ENCODE measurements at regions not wholly inside any gene's neighbourhood (a gene's known extent, or its start where the extent isn't known, plus 50 kb on each side); places are given as distances from the start of the nearest gene placed in this dataset.

DNA sequence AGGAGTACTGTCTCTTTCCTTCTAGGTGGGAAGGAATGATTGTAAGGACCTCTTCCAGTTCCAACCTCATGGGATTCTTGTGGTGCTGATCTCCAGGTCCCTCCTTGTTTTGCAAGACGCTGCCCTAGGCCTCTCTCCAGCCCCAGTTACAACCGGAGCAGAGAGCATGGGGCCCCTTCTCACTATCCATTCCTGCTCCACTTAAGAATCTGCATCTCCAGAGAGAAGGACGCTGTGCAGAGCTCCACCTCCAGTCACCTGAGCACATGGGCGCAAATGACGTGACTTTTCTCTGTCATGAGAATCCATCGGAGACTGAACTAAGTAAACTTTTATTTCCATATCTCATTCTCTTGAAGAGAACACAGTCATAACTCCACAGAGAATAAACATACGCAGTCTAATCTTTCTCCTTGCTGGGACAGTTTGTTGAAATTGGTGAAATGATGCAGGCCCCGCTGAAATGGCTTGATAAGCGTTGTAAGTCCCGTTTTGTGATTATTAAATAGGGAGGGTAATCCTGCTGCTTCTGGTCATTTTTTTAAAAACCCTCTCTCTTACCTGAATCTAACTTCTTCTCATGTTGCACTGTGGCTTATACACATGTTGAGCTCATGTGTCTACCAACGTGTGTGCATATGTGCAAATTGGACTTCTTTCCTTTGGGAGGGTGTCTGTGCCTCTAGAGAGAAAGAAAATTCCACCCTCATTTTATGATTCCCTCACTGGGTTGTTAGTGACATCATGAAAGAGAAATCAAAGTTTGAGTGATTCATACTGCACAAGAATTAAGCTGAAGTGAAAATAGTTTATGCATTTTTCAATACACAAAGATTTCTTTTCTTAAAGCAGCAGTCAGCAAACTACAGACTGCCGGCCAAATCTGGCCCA, 133.2 kb upstream of the TBX20 start:
- TF ChIP-seq, protein P1, sequence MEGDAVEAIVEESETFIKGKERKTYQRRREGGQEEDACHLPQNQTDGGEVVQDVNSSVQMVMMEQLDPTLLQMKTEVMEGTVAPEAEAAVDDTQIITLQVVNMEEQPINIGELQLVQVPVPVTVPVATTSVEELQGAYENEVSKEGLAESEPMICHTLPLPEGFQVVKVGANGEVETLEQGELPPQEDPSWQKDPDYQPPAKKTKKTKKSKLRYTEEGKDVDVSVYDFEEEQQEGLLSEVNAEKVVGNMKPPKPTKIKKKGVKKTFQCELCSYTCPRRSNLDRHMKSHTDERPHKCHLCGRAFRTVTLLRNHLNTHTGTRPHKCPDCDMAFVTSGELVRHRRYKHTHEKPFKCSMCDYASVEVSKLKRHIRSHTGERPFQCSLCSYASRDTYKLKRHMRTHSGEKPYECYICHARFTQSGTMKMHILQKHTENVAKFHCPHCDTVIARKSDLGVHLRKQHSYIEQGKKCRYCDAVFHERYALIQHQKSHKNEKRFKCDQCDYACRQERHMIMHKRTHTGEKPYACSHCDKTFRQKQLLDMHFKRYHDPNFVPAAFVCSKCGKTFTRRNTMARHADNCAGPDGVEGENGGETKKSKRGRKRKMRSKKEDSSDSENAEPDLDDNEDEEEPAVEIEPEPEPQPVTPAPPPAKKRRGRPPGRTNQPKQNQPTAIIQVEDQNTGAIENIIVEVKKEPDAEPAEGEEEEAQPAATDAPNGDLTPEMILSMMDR (IDR thresholded peaks at IDR 0.05; ENCODE audit: low read depth, low read length), result no peak
- TF ChIP-seq MYC (IDR thresholded peaks at IDR 0.05; ENCODE audit: low read depth, low read length), result no peak

All from NB4 (cell line).